GM12873 (cell line): ENCODE measurements at regions not wholly inside any gene's neighbourhood (a gene's known extent, or its start where the extent isn't known, plus 50 kb on each side); places are given as distances from the start of the nearest gene placed in this dataset.

ENCODE experiments used
- CTCF ChIP-seq: IDR thresholded peaks from 2 replicates; pipeline ENCODE4 v1.5.1; 2012; ENCODE audit warnings: low read depth, mild to moderate bottlenecking, moderate library complexity, low read length, control low read depth; ENCODE audit not compliant: insufficient read depth; ENCODE audit errors: missing control alignments

GRCh38 chr22:47504962-47505361, 742.5 kb downstream of the TBC1D22A start:
- TF ChIP-seq CTCF, result no peak

GRCh38 chr22:47498969-47499495, 736.6 kb downstream of the TBC1D22A start:
- TF ChIP-seq CTCF, result no peak

- no peak for TF ChIP-seq CTCF
Measured at GRCh38 chr22:47497666-47498065, 735.2 kb downstream of the TBC1D22A start.

GRCh38 chr22:47495110-47495509, 732.7 kb downstream of the TBC1D22A start:
- TF ChIP-seq CTCF, result no peak

GRCh38 chr22:47486569-47487312, 724.3 kb downstream of the TBC1D22A start:
- TF ChIP-seq CTCF, result no peak

- TF ChIP-seq CTCF, result no peak
Measured at GRCh38 chr22:47484960-47485569, 722.6 kb downstream of the TBC1D22A start.

- TF ChIP-seq CTCF, result no peak
Measured at GRCh38 chr22:47476231-47476630, 713.8 kb downstream of the TBC1D22A start.
